ENCODE measurements at regions not wholly inside any gene's neighbourhood (a gene's known extent, or its start where the extent isn't known, plus 50 kb on each side); places are given as distances from the start of the nearest gene placed in this dataset.

- no peak for TF ChIP-seq CTCF (IDR thresholded peaks at IDR 0.05)
- TF ChIP-seq EZH2 (IDR thresholded peaks at IDR 0.05; ENCODE audit: borderline replicate concordance, insufficient read depth, low read depth, low read length, poor library complexity, severe bottlenecking), result no peak
Observed at GRCh38 chr2:125073440-125073839, 1048.4 kb downstream of the CNTNAP5 start.
